HG03571 (cell line): ENCODE measurements at regions not wholly inside any gene's neighbourhood (a gene's known extent, or its start where the extent isn't known, plus 50 kb on each side); places are given as distances from the start of the nearest gene placed in this dataset.

ENCODE experiments used
- ATAC-seq: cut with Tn5 transposase; IDR thresholded peaks from one replicate; pipeline ENCODE4 v1.9.1; 2021; ENCODE audit not compliant: unreplicated experiment

GRCh38 chr13:40069173-40070044, 413.9 kb downstream of the COG6 start:
- peak; percentile 59 for ATAC-seq

DNA sequence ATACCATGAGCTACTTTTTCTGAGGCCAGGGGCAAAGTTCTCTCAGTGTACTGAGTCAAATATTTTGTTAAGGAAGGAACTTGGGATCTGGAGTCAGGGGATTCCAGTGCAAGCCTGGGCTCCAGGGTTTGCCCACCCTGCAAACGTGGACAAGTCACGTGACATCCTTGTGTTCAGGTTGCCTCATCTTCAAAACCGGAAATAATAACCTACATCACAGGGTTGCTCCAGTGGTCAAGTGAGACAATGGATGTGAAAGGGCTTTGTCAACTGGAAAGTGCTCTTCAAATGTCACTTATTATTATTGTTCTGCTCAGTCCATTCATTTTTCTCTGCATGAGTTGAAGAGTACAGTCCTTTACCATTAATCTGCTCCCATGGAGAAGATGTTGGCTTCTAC, 414.9 kb downstream of the COG6 start:
- ATAC-seq: no peak

DNA sequence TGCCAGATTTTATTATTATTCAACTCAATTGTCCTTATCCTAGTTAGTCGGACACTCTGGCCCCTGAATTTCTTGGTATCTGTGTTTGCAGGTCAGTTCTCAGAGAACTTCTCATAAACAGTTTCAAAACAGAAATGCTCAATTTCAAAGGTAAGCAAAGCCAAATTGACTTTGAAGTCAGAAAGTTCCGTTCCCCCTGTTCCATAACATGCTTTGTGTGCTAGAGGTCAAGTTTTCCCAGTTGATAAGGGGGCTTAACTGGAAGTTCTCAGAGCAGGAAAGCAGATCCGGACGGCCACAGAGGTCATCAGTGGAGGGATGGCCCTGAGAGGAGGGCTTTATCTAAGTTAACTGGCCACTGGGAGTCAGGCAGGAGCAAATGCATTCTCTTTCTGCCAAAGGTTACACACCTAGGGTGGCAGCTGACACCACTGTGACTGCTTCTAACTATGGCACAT, 417.2 kb downstream of the COG6 start:
- ATAC-seq: no peak

- no peak for ATAC-seq
Measured at GRCh38 chr13:40074338-40074737, 418.9 kb downstream of the COG6 start.

- ATAC-seq: no peak
Measured at GRCh38 chr13:40075281-40075680, 419.8 kb downstream of the COG6 start.

- ATAC-seq: no peak
Measured at GRCh38 chr13:40076765-40077362, 421.4 kb downstream of the COG6 start.

DNA sequence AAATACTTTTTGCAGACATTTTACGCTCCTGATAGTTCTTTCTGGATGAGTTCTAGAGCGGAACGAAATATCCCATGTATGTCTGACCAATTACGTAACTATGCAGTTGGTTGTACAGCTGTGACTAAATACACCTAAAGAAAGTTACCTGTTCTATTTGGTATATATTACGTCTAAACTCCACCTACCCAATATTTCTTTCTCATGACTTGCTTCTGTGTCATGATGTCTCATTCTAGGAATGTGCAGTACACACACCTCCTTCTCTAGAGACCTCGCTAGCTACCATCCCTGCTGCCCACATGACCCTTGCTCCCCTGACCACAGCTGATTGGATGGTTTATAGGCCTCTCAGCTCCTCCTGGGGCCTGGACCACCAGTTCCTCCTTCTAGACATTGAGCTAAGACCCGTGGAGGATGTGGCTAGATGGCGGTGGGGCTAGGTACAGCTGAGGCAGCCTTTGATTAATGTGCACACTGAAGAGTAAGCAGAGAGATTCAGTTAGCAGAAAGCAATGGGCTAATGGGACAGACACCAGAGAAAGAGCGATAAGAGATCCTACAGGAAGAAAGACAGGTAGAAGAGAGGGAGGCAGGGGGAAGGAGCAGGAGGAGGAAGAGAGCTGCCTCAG, 422.1 kb downstream of the COG6 start:
- ATAC-seq: no peak

DNA sequence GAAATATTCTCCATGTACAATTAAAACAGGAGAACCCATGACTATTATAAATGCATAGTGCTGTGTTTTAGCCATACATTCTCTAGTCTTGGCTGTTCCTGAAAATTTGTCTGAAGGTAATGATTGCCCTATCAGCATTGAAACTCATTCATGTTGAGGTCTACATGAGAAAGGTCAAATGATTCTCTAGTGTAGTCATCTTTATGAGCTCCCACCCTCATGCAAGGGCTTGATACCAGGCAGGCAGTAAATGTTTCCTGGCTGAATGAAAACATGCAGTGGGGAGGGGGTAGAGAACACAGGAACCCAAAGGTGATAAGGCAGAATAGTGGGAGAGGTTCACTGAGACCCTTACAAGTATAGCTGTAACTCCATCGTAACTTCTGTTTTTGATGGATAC, 424.3 kb downstream of the COG6 start:
- no peak for ATAC-seq

DNA sequence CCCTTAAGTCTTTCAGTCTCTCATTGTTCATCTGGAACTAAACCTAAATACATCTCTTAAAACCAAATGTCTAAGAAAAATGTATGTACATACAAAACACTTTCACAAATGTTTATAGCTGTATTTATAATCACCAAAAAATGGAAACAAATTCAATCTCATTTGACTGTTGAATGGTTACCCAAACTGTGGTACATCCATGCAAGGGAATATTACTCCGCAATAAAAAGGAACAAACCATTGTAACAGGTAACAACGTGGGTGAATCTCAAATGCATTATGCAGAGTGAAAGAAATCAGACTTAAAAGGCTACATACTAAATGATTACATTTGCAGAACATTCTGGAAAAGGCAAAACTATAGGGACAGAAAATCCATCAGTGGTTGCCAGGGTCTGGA, 425.2 kb downstream of the COG6 start:
- ATAC-seq: no peak

GRCh38 chr13:40082639-40083038, 427.2 kb downstream of the COG6 start:
- ATAC-seq: no peak

DNA sequence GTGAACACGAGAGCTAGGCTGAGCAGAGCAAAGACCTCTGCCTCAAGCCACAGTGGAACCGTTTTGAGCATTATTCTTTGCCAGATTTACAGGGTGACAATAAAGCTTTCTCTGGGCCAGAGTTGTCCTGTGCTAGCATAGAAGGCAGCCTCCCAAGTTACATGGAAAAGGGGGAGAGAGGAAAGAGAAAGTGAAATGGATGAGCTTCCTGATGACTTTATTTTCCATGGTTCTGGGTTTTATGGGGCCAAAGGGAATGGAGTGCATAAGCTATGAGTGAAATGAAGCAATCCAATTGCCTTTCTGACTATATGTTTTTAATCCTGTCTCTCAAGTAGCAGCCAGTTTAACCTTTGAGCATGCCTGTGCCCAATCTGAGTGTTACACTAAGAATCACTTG, 428.4 kb downstream of the COG6 start:
- ATAC-seq: no peak

- no peak for ATAC-seq
Measured at GRCh38 chr13:40084934-40085333, 429.5 kb downstream of the COG6 start.

DNA sequence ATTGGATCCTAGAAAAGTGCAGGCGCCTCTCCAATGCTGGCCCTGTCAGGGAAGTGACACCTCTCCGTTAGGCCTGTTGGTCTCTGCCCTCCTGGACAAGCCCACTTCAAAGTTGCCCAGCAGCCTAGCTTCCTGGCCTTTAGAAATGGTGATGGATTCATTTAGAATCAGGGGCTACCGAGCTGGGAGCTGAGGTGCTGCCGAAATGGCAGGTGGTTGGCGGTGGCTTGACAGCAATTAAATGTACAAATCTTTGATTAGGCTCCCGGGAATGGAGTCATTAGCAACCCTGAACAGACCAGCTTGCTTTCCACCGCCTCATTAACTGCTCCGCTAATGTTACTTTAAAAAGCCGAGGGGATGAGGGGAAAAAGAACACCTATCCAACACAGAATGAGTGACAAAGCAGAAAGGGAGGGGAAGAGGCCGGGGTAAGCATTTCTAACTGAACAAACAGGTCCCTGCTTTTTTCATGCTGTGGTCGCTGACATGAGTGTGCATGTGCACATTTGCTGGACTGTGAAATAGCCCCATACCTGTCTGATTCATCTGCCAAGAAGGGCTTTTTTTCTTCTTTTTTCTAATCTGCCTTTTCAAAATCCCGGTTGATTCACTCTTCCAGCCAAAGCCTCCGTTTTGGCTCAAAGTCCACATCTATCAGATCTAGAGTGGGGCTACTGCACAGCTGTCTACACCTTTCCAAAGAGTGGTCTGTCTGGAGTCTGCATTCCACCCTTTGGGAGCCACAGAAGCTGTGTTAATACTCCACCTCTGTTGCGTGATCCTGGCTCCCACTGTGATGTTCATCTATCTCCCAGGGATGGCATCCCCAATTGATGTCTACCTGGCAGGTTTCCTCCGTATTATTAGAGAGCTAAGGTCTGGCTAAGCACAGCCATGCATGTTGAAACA, 431.9 kb downstream of the COG6 start:
- no peak for ATAC-seq

DNA sequence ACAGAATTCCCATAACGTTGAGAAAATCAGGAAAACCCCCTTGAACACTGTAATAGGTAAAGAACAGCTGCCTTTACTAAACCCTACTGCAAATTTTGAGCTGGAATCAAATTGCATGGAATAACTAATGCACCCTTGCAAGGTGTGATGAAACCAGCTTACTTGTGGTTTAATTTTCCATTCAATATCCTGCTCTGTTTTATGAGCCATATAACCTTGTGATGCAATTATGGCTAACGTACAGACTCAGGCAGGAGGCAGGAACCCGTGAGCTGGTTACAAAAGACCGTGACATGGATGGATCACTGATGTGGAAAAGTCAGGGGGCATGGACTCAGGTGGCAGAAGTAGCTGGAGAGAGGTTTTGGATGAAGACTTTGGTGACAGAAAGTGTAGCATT, 438.6 kb downstream of the COG6 start:
- ATAC-seq: no peak

DNA sequence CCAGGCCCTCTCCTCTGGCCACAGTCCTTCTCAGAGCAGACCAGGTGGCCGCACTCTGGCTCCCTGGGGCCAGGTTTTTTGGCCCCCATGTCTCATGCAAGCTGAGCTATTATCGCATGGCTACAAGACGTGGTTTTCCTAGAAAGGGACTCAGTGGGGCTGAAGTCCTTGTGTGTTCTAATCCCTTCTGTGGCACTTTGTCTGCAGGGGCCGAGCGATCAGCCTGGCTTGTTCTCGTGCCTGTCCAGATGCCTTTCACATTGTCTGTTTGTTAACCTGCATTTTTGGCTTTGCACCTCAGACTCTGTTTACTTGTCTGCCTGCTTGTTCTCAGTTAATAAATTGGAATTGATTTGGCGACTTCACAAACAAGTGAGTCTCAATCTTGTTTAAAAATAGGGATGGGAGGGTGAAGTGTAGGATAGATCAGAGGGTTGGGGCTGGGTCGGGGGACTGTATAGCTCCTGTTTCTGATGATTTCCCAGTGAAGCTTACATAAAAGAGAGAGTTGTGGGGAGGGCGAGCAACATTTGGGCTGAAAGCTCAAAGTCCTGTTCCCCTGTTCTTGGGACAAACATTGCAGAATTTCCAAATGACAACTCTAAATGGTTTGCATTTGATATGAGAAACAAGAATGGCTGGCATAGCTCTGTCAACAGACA, 440.4 kb downstream of the COG6 start:
- ATAC-seq: no peak

DNA sequence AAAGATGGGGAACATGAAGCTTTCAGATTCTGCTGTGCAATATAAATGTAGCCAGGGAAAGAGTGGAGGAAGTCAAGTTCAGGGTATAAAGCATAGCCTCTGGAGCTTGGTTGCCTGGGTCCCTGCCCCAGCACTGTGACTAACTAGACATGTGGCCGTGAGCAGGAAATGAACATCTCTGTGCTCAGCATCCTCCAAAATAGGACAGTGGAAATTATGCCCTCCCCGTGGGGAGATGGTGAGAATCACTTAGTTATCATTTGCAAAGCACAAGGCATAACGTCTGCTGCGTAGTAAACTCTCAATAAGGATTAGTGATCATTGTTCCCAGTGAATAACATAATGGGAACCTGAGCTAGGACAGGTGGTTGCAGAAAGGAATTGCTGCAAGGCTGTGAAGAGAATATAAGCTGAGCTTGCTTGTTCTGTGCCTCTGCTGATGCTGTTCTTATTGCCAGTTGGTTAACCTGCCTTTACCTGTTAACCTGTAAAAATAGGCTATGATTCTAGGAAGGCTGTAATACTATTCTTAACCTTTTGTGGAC, 441.0 kb downstream of the COG6 start:
- no peak for ATAC-seq

DNA sequence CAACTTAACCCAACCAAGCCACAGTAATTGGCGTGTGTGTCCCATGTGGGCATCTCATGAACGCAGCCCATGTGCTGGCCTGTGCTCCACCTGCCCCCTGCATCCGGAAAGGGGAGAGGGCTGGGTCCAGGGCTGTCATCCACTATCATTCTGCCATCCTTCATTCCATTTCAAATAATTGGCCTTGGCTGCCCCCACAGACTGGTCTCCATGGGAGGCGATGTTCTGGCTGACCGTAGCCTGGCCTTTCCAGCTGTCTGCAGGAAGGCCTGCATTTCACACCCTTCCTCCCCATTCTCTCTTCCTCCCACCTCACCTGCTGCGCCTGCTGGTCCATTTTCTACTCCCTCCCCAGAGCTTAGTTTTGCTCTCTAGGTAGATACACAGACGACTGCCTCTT, 442.8 kb downstream of the COG6 start:
- no peak for ATAC-seq

GRCh38 chr13:40101708-40102359, 446.4 kb downstream of the COG6 start:
- ATAC-seq: no peak

GRCh38 chr13:40102360-40102727, 446.9 kb downstream of the COG6 start:
- ATAC-seq: no peak

- ATAC-seq: no peak
Measured at GRCh38 chr13:40102854-40103253, 447.4 kb downstream of the COG6 start.
